ENCODE measurements at regions not wholly inside any gene's neighbourhood (a gene's known extent, or its start where the extent isn't known, plus 50 kb on each side); places are given as distances from the start of the nearest gene placed in this dataset.

GRCh38 chr7:106517508-106517907 is 143.4 kb downstream of the CCDC71L start:
- TF ChIP-seq CTCF (IDR thresholded peaks at IDR 0.05) (no peak), POLR2A (IDR thresholded peaks at IDR 0.05) (no peak)
